Stimulated activated memory B cell treated with anti-CD40 and anti-IgM and Interleukin-4, amounts not matched to agents 10 μg/mL and 1 μg/mL and 100 μg/mL, for 72 hours (primary cell): ENCODE measurements at regions not wholly inside any gene's neighbourhood (a gene's known extent, or its start where the extent isn't known, plus 50 kb on each side); places are given as distances from the start of the nearest gene placed in this dataset.

ENCODE experiments used
- ATAC-seq: fragments of 150-1000 bp; cut with Tn5 transposase; 2 replicates; pipeline ENCODE4 v1.10.0; 2021
- H3K27ac Mint-ChIP-seq: one replicate; pipeline ENCODE4 v1.8.0; 2022; ENCODE audit warnings: mild to moderate bottlenecking, mixed read lengths
- H3K27me3 Mint-ChIP-seq: one replicate; pipeline ENCODE4 v1.8.0; 2022; ENCODE audit warnings: mixed read lengths
- H3K36me3 Mint-ChIP-seq: one replicate; pipeline ENCODE4 v1.8.0; 2022; ENCODE audit warnings: mixed read lengths
- H3K4me1 Mint-ChIP-seq: one replicate; pipeline ENCODE4 v1.8.0; 2022; ENCODE audit warnings: mixed read lengths
- H3K4me3 Mint-ChIP-seq: one replicate; pipeline ENCODE4 v1.8.0; 2022; ENCODE audit warnings: mild to moderate bottlenecking, moderate library complexity, mixed read lengths
- H3K9me3 Mint-ChIP-seq: one replicate; pipeline ENCODE4 v1.8.0; 2022; ENCODE audit warnings: mixed read lengths

- no peak for ATAC-seq
- Mint-ChIP-seq H3K27ac (no peak overlapping the region), H3K27me3 (no peaks in the 10 kb centered on the region), H3K9me3 (peaks cover 4% of the 10 kb centered on the region), H3K4me3 (no peak overlapping the region), H3K36me3 (no peaks in the 10 kb centered on the region), H3K4me1 (no peaks in the 10 kb centered on the region)
Observed at GRCh38 chr12:58575256-58575655, 345.0 kb downstream of the LRIG3 start.

- Mint-ChIP-seq H3K4me1 (no peaks in the 10 kb centered on the region), H3K4me3 (no peak overlapping the region), H3K27me3 (no peaks in the 10 kb centered on the region), H3K27ac (no peak overlapping the region), H3K9me3 (peaks cover 4% of the 10 kb centered on the region), H3K36me3 (no peaks in the 10 kb centered on the region)
- no peak for ATAC-seq
Observed at GRCh38 chr12:58576081-58576480, 344.2 kb downstream of the LRIG3 start.

- no peaks in the 10 kb centered on the region for H3K36me3 Mint-ChIP-seq
- H3K27me3 Mint-ChIP-seq: no peaks in the 10 kb centered on the region
Observed at GRCh38 chr12:58576916-58577315, 343.4 kb downstream of the LRIG3 start.

GRCh38 chr12:58580095-58580494 lies 340.2 kb downstream of the LRIG3 start:
- no peak overlapping the region for H3K27ac Mint-ChIP-seq
- no peaks in the 10 kb centered on the region for H3K27me3 Mint-ChIP-seq
- no peaks in the 10 kb centered on the region for H3K36me3 Mint-ChIP-seq
- ATAC-seq: no peak
- H3K9me3 Mint-ChIP-seq: no peaks in the 10 kb centered on the region
- no peaks in the 10 kb centered on the region for H3K4me1 Mint-ChIP-seq
- H3K4me3 Mint-ChIP-seq: no peak overlapping the region

More at GRCh38 chr12:58576916-58577315, 343.4 kb downstream of the LRIG3 start:
- no peak overlapping the region for H3K27ac Mint-ChIP-seq
- H3K4me1 Mint-ChIP-seq: no peaks in the 10 kb centered on the region
- H3K9me3 Mint-ChIP-seq: peaks cover 4% of the 10 kb centered on the region
- ATAC-seq: no peak
- no peak overlapping the region for H3K4me3 Mint-ChIP-seq

- H3K27me3 Mint-ChIP-seq: no peaks in the 10 kb centered on the region
- H3K9me3 Mint-ChIP-seq: no peaks in the 10 kb centered on the region
- no peak overlapping the region for H3K4me3 Mint-ChIP-seq
- no peaks in the 10 kb centered on the region for H3K4me1 Mint-ChIP-seq
- H3K27ac Mint-ChIP-seq: no peak overlapping the region
- ATAC-seq: no peak
- no peaks in the 10 kb centered on the region for H3K36me3 Mint-ChIP-seq
Observed at GRCh38 chr12:58583529-58583928, 336.8 kb downstream of the LRIG3 start.

GRCh38 chr12:58583940-58584339 lies 336.4 kb downstream of the LRIG3 start:
- H3K27me3 Mint-ChIP-seq: no peaks in the 10 kb centered on the region
- no peaks in the 10 kb centered on the region for H3K36me3 Mint-ChIP-seq
- no peaks in the 10 kb centered on the region for H3K9me3 Mint-ChIP-seq
- H3K27ac Mint-ChIP-seq: no peak overlapping the region
- no peaks in the 10 kb centered on the region for H3K4me1 Mint-ChIP-seq
- ATAC-seq: no peak
- H3K4me3 Mint-ChIP-seq: no peak overlapping the region

- ATAC-seq: no peak
- Mint-ChIP-seq H3K36me3 (no peaks in the 10 kb centered on the region), H3K27me3 (no peaks in the 10 kb centered on the region), H3K9me3 (no peaks in the 10 kb centered on the region), H3K4me1 (no peaks in the 10 kb centered on the region), H3K27ac (no peak overlapping the region), H3K4me3 (no peak overlapping the region)
Observed at GRCh38 chr12:58584880-58585279, 335.4 kb downstream of the LRIG3 start.

- Mint-ChIP-seq H3K36me3 (no peaks in the 10 kb centered on the region), H3K9me3 (no peaks in the 10 kb centered on the region), H3K27me3 (no peaks in the 10 kb centered on the region), H3K4me1 (no peaks in the 10 kb centered on the region), H3K27ac (no peak overlapping the region), H3K4me3 (no peak overlapping the region)
- ATAC-seq: no peak
Observed at GRCh38 chr12:58586762-58587161, 333.5 kb downstream of the LRIG3 start.

- Mint-ChIP-seq H3K9me3 (no peaks in the 10 kb centered on the region), H3K27me3 (no peaks in the 10 kb centered on the region), H3K36me3 (no peaks in the 10 kb centered on the region), H3K27ac (no peak overlapping the region), H3K4me3 (no peak overlapping the region), H3K4me1 (no peaks in the 10 kb centered on the region)
- no peak for ATAC-seq
Observed at GRCh38 chr12:58588770-58589169, 331.5 kb downstream of the LRIG3 start.

- no peak for ATAC-seq
- H3K4me3 Mint-ChIP-seq: no peak overlapping the region
- no peaks in the 10 kb centered on the region for H3K27me3 Mint-ChIP-seq
- H3K36me3 Mint-ChIP-seq: no peaks in the 10 kb centered on the region
- H3K9me3 Mint-ChIP-seq: peaks cover 3% of the 10 kb centered on the region
- H3K4me1 Mint-ChIP-seq: no peaks in the 10 kb centered on the region
- H3K27ac Mint-ChIP-seq: no peak overlapping the region
Observed at GRCh38 chr12:58592475-58593207, 327.7 kb downstream of the LRIG3 start.

- Mint-ChIP-seq H3K27ac (no peak overlapping the region), H3K27me3 (no peaks in the 10 kb centered on the region), H3K4me1 (no peaks in the 10 kb centered on the region), H3K36me3 (no peaks in the 10 kb centered on the region), H3K4me3 (no peak overlapping the region), H3K9me3 (peaks cover 5% of the 10 kb centered on the region)
- ATAC-seq: no peak
Observed at GRCh38 chr12:58593557-58594304, 326.6 kb downstream of the LRIG3 start.

- H3K27me3 Mint-ChIP-seq: no peaks in the 10 kb centered on the region
- H3K4me1 Mint-ChIP-seq: no peaks in the 10 kb centered on the region
- H3K9me3 Mint-ChIP-seq: peaks cover 5% of the 10 kb centered on the region
- H3K4me3 Mint-ChIP-seq: no peak overlapping the region
- H3K27ac Mint-ChIP-seq: no peak overlapping the region
- no peak for ATAC-seq
- H3K36me3 Mint-ChIP-seq: no peaks in the 10 kb centered on the region
Observed at GRCh38 chr12:58596381-58596780, 323.9 kb downstream of the LRIG3 start.

GRCh38 chr12:58601529-58601928 lies 318.8 kb downstream of the LRIG3 start:
- peaks cover 18% of the 10 kb centered on the region for H3K9me3 Mint-ChIP-seq
- H3K4me3 Mint-ChIP-seq: no peak overlapping the region
- H3K27me3 Mint-ChIP-seq: no peaks in the 10 kb centered on the region
- no peaks in the 10 kb centered on the region for H3K4me1 Mint-ChIP-seq
- no peak overlapping the region for H3K27ac Mint-ChIP-seq
- ATAC-seq: no peak
- H3K36me3 Mint-ChIP-seq: no peaks in the 10 kb centered on the region

- H3K4me3 Mint-ChIP-seq: no peak overlapping the region
- no peaks in the 10 kb centered on the region for H3K4me1 Mint-ChIP-seq
- H3K36me3 Mint-ChIP-seq: no peaks in the 10 kb centered on the region
- ATAC-seq: no peak
- H3K9me3 Mint-ChIP-seq: peaks cover 18% of the 10 kb centered on the region
- H3K27ac Mint-ChIP-seq: no peak overlapping the region
- H3K27me3 Mint-ChIP-seq: no peaks in the 10 kb centered on the region
Observed at GRCh38 chr12:58602179-58602578, 318.1 kb downstream of the LRIG3 start.

GRCh38 chr12:58602736-58603135 lies 317.6 kb downstream of the LRIG3 start:
- ATAC-seq: no peak
- no peaks in the 10 kb centered on the region for H3K36me3 Mint-ChIP-seq
- H3K27ac Mint-ChIP-seq: no peak overlapping the region
- no peaks in the 10 kb centered on the region for H3K4me1 Mint-ChIP-seq
- H3K27me3 Mint-ChIP-seq: no peaks in the 10 kb centered on the region
- H3K9me3 Mint-ChIP-seq: peaks cover 16% of the 10 kb centered on the region
- no peak overlapping the region for H3K4me3 Mint-ChIP-seq

- ATAC-seq: no peak
- no peak overlapping the region for H3K27ac Mint-ChIP-seq
- no peaks in the 10 kb centered on the region for H3K4me1 Mint-ChIP-seq
Observed at GRCh38 chr12:58607805-58608204, 312.5 kb downstream of the LRIG3 start.

More at GRCh38 chr12:58607805-58608204, 312.5 kb downstream of the LRIG3 start:
- Mint-ChIP-seq H3K9me3 (peaks cover 17% of the 10 kb centered on the region), H3K4me3 (no peak overlapping the region), H3K36me3 (no peaks in the 10 kb centered on the region), H3K27me3 (no peaks in the 10 kb centered on the region)
